Subcutaneous abdominal adipose tissue (tissue), 5 donors: ENCODE measurements at regions not wholly inside any gene's neighbourhood (a gene's known extent, or its start where the extent isn't known, plus 50 kb on each side); places are given as distances from the start of the nearest gene placed in this dataset.

Experiments
- H3K27ac ChIP-seq: one replicate; pipeline ENCODE4 v1.7.0; 2013; ENCODE audit warnings: low read depth, mild to moderate bottlenecking, inconsistent platforms, low read length, moderate library complexity
- H3K27me3 ChIP-seq, 5 donors: one replicate each; pipeline ENCODE4 v1.7.0; 2013; ENCODE audit warnings: low read length in 5 of 5, inconsistent platforms in 1 of 5; ENCODE audit not compliant: control insufficient read depth in 5 of 5, insufficient read depth in 4 of 5
- H3K36me3 ChIP-seq, 5 donors: one replicate each; pipeline ENCODE4 v1.7.0; 2013; ENCODE audit warnings: low read length in 5 of 5; ENCODE audit not compliant: control insufficient read depth in 5 of 5, insufficient read depth in 5 of 5
- H3K4me1 ChIP-seq, 5 donors: one replicate each; pipeline ENCODE4 v1.7.0; 2013; ENCODE audit warnings: low read length in 5 of 5, mild to moderate bottlenecking in 3 of 5, moderate library complexity in 1 of 5; ENCODE audit not compliant: control insufficient read depth in 5 of 5, insufficient read depth in 5 of 5
- H3K4me3 ChIP-seq, 5 donors: one replicate each; pipeline ENCODE4 v1.7.0; 2013; ENCODE audit warnings: low read length in 5 of 5, low read depth in 1 of 5
- H3K9ac ChIP-seq, 5 donors: one replicate each; pipeline ENCODE4 v1.7.0; 2013; ENCODE audit warnings: low read length in 5 of 5, mild to moderate bottlenecking in 4 of 5, moderate library complexity in 3 of 5
- H3K9me3 ChIP-seq, 5 donors: one replicate each; pipeline ENCODE4 v1.7.0; 2013; ENCODE audit warnings: low read length in 5 of 5; ENCODE audit not compliant: control insufficient read depth in 5 of 5
- donor health status: healthy.
- donor health status: healthy.
- donor health status: healthy.
- donor health status: healthy.
- donor health status: healthy.

DNA sequence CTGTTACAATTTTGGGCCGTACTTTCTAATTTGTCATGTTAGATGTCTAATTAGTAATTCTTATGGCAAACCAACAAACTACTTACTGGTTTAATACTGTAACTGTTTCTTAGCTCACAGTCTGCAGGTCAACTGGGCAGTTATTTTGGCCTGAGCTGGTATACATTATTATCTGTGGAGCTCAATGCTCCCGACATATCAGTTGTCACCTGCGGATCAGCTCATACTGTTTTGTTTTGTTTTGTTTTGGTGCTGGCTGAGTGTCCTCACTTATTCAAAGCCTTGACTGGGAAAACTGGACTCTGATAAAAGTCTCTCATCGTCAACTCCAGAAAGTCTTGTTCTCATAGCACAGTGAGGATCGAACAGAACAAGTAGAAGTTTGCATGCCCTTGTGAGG lies 1060.6 kb upstream of the CDH8 start:
- Histone ChIP-seq H3K9ac (no peak overlapping the region), H3K27me3 (no peaks in the 10 kb centered on the region), H3K36me3 (no peaks in the 10 kb centered on the region), H3K9me3 (peaks cover 0 to 3% (median 0%) of the 10 kb centered on the region in 5 donors), H3K4me1 (no peaks in the 10 kb centered on the region), H3K27ac (no peak overlapping the region), H3K4me3 (no peak overlapping the region)

DNA sequence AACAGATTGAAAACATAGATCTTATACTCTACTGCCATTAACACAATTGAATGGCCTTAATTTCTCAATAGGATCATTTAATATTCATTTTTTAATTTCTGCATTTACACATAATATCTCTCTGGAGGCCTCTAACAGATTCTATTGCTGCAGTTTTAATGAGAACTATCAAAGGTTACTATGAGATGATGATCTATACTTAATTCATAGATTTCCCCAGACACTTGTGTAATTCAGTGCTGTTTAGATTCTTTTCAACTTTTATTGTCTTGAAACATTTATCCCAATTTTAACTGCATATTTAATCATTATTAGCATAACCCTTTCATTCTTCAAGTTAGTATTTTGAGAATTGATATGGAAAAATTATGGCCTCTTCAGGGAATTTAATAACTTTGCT lies 1056.5 kb upstream of the CDH8 start:
- no peak overlapping the region for H3K27ac ChIP-seq
- no peak overlapping the region for H3K9ac ChIP-seq
- peaks cover 0 to 3% (median 0%) of the 10 kb centered on the region in 5 donors for H3K9me3 ChIP-seq
- no peak overlapping the region for H3K4me3 ChIP-seq
- no peaks in the 10 kb centered on the region for H3K4me1 ChIP-seq
- no peaks in the 10 kb centered on the region for H3K36me3 ChIP-seq
- no peaks in the 10 kb centered on the region for H3K27me3 ChIP-seq

DNA sequence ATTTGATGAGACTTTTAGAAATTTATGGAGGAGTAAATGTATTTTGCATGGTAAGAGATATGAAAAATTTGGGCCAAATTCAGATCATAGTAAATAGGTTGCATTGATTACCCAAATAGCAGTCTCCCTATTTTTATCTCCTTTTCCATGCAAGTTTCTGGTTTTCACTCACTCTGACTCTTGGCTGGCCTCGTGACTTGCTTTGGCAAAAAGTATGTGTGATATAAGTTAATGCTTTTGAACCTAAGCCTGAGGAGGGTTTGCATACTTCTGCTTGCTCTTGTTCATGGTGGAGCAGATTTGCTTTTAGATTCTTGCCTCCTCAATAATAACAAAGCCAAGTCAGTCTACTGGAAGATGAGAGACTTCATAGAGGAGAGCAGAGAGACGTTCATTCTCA lies 1045.9 kb upstream of the CDH8 start:
- no peak overlapping the region for H3K27ac ChIP-seq
- H3K9ac ChIP-seq: no peak overlapping the region
- no peak overlapping the region for H3K4me3 ChIP-seq
- H3K4me1 ChIP-seq: no peaks in the 10 kb centered on the region
- no peaks in the 10 kb centered on the region for H3K9me3 ChIP-seq
- H3K27me3 ChIP-seq: no peaks in the 10 kb centered on the region
- no peaks in the 10 kb centered on the region for H3K36me3 ChIP-seq

DNA sequence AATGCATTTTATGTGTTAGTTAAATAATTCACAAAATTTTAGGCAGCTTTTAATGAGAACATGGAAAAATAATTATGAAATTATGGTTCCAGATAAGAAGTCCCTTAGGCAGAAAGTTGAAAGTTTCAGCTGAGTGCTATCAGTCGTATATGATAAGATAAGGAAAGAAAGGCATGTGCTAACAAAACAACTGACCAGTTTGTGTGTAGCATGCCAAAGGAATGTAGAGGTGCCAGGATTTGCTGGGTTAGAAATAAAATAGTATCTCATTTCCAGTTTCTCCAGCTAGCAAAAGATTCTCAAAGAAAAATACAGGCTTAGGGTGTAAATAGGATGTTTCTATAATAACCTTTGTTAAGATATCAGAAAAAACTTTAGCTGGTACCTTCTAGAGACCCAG lies 1044.5 kb upstream of the CDH8 start:
- Histone ChIP-seq H3K36me3 (no peaks in the 10 kb centered on the region), H3K9me3 (peaks cover 0 to 3% (median 0%) of the 10 kb centered on the region in 5 donors), H3K27me3 (no peaks in the 10 kb centered on the region)

DNA sequence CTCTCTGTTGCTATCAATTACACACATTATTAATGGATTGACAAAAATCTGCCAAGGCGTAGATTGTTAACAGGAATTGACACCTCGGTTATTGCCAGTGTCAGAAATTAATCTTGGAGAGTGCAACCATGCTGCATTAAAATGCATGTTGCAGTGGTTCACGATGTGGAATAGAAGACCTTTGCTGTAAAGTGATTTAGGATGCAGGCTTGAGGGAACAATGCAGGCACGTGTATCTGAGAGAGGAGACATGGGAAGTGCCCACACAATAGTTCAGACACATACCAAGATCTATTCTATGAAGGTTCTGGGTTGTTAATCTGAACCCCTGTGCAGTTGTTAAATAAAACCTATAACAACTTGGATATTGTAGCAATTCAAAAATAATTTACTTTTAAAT lies 1032.8 kb upstream of the CDH8 start:
- H3K27me3 ChIP-seq: no peaks in the 10 kb centered on the region
- H3K9me3 ChIP-seq: no peaks in the 10 kb centered on the region
- no peaks in the 10 kb centered on the region for H3K36me3 ChIP-seq
- H3K27ac ChIP-seq: no peak overlapping the region
- no peak overlapping the region for H3K4me3 ChIP-seq
- H3K4me1 ChIP-seq: no peaks in the 10 kb centered on the region
- H3K9ac ChIP-seq: no peak overlapping the region

More for the DNA sequence above, 1044.5 kb upstream of the CDH8 start:
- H3K4me3 ChIP-seq: no peak overlapping the region
- no peak overlapping the region for H3K9ac ChIP-seq
- H3K27ac ChIP-seq: no peak overlapping the region
- no peaks in the 10 kb centered on the region for H3K4me1 ChIP-seq

DNA sequence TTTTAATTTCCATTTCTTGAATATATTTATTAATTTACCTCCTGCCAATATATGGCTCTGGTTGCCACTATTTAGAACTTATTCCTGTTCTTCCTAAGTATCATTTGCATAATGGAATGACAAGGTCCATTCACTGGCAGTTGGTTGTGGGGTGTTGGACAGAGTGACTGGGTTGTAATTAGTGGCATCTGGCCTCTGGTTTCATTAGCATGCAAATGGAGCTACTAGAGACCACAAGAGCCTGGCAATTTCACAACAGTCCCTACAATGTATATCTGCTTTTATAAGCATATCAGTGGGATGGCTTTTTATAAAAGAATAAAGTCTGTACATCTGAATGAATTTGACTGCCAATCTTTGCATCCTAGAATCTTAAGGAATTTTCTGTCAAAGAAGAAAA lies 1030.9 kb upstream of the CDH8 start:
- Histone ChIP-seq H3K27me3 (no peaks in the 10 kb centered on the region), H3K4me3 (no peak overlapping the region), H3K9me3 (no peaks in the 10 kb centered on the region), H3K9ac (no peak overlapping the region), H3K4me1 (no peaks in the 10 kb centered on the region), H3K27ac (no peak overlapping the region), H3K36me3 (no peaks in the 10 kb centered on the region)

DNA sequence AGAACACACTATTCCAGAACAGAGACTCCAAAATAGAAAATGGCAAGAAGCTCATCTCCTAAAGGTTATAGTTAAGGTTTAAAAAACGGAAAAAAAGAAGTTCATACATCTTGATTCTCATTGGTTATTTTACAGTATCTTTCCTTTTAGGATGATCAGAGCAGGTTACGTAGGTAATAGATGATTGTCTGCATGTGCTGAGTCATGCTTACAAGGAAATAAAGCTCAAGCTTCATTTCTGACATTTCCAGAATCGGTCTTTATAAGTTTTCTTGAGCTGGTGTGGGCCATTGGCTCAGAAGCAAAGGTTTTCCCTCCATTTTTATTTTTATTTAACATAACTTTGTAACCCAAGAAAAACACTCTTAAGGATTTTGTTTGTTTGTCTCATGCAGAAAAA lies 1030.3 kb upstream of the CDH8 start:
- no peak overlapping the region for H3K27ac ChIP-seq

DNA sequence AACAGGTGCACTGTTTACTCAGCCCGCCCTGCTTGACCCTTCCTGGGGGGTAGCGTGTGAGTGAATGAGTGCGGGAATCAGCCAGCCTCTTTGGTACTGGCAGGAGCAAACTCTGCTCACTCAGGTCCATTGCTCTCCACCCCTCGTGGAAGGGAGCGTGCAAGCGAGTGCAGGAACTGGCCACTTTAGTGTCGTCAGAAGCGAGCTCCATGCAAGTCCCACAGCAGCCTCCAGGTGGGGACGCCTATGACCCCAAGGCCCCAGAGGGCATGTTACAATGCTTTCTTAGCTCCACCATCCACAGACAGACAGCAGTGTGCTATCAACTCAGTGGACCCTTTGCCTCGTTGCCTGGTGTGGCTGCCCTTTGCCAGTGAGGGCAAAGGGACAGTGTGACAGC lies 1025.1 kb upstream of the CDH8 start:
- Histone ChIP-seq H3K9ac (no peak overlapping the region), H3K27ac (no peak overlapping the region), H3K4me1 (no peaks in the 10 kb centered on the region), H3K9me3 (peaks cover 0 to 8% (median 4%) of the 10 kb centered on the region in 5 donors), H3K36me3 (no peaks in the 10 kb centered on the region), H3K4me3 (no peak overlapping the region), H3K27me3 (no peaks in the 10 kb centered on the region)

More for the DNA sequence above, 1030.3 kb upstream of the CDH8 start:
- Histone ChIP-seq H3K4me1 (no peaks in the 10 kb centered on the region), H3K4me3 (no peak overlapping the region), H3K27me3 (no peaks in the 10 kb centered on the region), H3K9me3 (peaks cover 0 to 2% (median 0%) of the 10 kb centered on the region in 5 donors), H3K9ac (no peak overlapping the region), H3K36me3 (no peaks in the 10 kb centered on the region)

DNA sequence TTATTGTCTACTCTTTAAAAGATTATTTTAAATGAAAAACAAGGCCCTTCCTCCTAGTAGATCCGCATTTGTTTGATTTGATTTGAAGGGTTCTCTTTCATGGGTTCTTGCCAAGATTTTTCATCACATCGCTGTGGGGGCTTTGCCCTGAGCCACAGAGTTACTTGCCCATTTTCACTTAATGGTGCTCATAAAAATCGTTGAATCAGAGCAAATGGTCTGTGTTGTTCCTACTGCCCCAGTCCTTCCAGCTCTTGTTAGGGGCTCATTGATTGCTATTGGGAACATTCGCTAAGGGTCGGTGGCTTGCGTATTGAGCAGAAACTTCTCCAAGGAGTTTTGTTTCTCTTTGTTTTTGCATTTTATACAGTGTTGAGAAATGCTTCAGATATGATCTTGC lies 1023.4 kb upstream of the CDH8 start:
- H3K36me3 ChIP-seq: no peaks in the 10 kb centered on the region
- H3K9ac ChIP-seq: no peak overlapping the region
- H3K27ac ChIP-seq: no peak overlapping the region
- no peak overlapping the region for H3K4me3 ChIP-seq
- no peaks in the 10 kb centered on the region for H3K4me1 ChIP-seq
- H3K9me3 ChIP-seq: peaks cover 0 to 8% (median 4%) of the 10 kb centered on the region in 5 donors
- no peaks in the 10 kb centered on the region for H3K27me3 ChIP-seq

DNA sequence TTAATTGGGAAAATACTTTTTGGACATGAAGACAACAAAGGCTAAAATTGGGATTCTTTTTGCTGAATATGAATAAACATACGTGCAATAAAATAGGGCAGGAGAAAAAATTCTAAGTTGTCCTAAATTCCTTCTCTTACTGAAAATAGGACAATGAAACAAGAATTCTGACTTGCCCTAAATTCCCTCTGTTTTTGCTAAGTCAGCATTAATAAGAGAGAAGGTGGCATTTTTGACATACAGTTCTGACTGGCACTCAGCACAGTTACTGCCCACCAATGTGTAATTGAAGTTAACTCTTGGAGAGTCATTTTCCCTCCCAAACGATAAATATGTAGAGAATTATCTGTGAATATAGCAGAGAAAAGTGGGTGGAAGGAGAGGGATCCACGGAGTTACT lies 1021.1 kb upstream of the CDH8 start:
- H3K9ac ChIP-seq: no peak overlapping the region
- H3K36me3 ChIP-seq: no peaks in the 10 kb centered on the region
- no peaks in the 10 kb centered on the region for H3K4me1 ChIP-seq

DNA sequence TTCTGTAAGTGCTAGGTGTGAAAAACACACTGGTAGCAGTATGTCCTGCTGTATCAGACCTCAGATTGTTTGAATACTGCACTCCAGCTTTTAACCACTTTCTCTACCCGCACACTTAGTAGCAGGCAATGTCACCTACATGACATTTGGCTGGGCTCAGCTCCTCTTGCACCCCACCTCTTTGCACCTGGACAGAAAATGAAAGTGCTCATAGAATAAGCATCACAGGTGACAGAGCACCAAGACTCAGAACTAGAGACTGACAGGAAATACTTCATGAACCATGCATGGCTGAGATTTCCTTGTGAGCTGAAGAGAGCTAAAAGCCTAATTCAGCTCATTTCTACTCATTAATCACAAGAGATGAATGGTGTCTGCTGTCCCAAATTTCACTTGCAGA lies 1014.2 kb upstream of the CDH8 start:
- Histone ChIP-seq H3K9ac (no peak overlapping the region), H3K4me3 (no peak overlapping the region), H3K36me3 (no peaks in the 10 kb centered on the region), H3K4me1 (no peaks in the 10 kb centered on the region), H3K9me3 (no peaks in the 10 kb centered on the region), H3K27me3 (no peaks in the 10 kb centered on the region), H3K27ac (no peak overlapping the region)

More for the DNA sequence above, 1021.1 kb upstream of the CDH8 start:
- H3K27me3 ChIP-seq: no peaks in the 10 kb centered on the region
- H3K27ac ChIP-seq: no peak overlapping the region
- H3K9me3 ChIP-seq: peaks cover 0 to 8% (median 4%) of the 10 kb centered on the region in 5 donors
- no peak overlapping the region for H3K4me3 ChIP-seq
